ENCODE measurements at regions not wholly inside any gene's neighbourhood (a gene's known extent, or its start where the extent isn't known, plus 50 kb on each side); places are given as distances from the start of the nearest gene placed in this dataset.

DNA sequence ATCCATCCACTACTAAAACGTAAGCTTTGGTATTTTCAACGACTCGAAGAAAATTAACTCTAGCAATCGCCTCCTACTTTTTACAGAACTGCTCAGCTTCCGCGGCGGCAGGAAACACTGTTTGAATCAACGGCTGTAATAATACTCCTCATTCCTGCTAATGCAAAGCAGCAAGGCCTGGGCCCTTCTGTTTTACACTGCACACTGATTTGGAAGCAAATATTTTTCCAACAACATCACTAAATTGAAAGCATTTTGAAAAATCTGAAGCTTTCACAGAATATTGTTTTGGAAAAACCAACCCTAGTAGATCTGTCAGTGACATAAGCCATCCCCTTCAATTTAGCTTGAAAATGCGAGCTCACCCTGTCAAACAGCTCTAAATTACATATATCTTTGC lies 261.2 kb downstream of the TXNL1 start:
- Mint-ChIP-seq H3K9me3 (no peaks in the 10 kb centered on the region), H3K27me3 (no peaks in the 10 kb centered on the region), H3K27ac (no peak overlapping the region), H3K4me1 (no peaks in the 10 kb centered on the region), H3K36me3 (ENCODE audit: low read depth) (no peaks in the 10 kb centered on the region), H3K4me3 (no peak overlapping the region)
- no peak for DNase-seq
- CTCF ChIA-PET, result no interaction called here
- POLR2A ChIA-PET, result no interaction called here

DNA sequence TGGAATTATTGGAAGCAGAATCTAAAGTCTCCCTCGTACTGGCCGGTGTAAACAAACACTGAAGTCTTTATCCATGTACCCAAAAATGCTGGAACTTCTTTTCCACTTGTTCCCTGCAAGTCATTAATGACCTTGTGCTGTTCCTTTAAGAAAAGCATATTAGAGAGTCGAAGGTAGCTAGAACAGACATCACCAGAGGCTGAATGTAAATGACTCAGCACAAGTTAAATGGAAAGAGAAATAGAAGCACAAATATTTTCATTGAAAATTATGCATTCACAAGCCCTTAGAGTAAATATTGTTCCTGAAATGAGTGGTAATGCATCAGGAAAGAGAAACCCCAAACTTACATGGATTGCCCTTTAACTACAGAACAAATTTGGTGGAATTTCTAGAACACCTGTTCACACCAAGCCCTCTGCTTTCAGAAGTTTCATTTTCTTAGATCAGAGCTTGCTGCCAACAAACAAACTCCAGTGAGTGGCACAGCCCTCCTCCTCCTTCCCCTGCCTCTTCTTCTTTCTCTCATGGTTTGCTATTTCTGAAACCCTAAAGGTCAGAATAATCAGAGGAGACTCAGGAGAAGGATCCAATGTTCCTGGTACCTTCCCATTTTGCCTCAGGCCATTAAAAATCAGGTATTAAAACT lies 264.3 kb downstream of the TXNL1 start:
- H3K27me3 Mint-ChIP-seq, result no peaks in the 10 kb centered on the region
- H3K4me1 Mint-ChIP-seq, result no peaks in the 10 kb centered on the region
- H3K9me3 Mint-ChIP-seq, result no peaks in the 10 kb centered on the region
- DNase-seq, result no peak
- no peak overlapping the region for H3K4me3 Mint-ChIP-seq
- ChIA-PET CTCF (no interaction called here), POLR2A (no interaction called here)
- H3K36me3 Mint-ChIP-seq (ENCODE audit: low read depth), result no peaks in the 10 kb centered on the region
- H3K27ac Mint-ChIP-seq, result no peak overlapping the region

DNA sequence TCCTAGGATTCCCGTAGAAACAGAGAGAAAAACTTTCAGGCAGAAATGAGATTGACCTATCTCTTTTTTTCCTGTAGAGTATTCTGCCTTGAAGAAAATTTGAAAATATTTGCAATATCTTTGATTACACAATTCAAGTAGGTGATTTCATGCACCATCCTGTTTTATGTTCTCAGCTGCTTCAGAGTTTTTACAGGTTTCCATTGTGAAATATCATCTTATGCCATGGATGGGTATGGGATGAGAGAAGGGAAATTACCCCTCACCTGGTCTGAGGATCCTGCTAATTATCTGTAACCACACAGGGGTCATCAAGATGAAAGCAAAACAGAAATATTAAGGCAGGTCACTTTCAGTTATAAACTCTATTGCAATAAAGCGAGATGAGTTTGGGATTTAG lies 264.8 kb downstream of the TXNL1 start:
- DNase-seq, result no peak
- Mint-ChIP-seq H3K4me3 (no peak overlapping the region), H3K36me3 (ENCODE audit: low read depth) (no peaks in the 10 kb centered on the region), H3K27me3 (no peaks in the 10 kb centered on the region), H3K27ac (no peak overlapping the region), H3K4me1 (no peaks in the 10 kb centered on the region), H3K9me3 (no peaks in the 10 kb centered on the region)
- POLR2A ChIA-PET, result no interaction called here
- CTCF ChIA-PET, result no interaction called here

DNA sequence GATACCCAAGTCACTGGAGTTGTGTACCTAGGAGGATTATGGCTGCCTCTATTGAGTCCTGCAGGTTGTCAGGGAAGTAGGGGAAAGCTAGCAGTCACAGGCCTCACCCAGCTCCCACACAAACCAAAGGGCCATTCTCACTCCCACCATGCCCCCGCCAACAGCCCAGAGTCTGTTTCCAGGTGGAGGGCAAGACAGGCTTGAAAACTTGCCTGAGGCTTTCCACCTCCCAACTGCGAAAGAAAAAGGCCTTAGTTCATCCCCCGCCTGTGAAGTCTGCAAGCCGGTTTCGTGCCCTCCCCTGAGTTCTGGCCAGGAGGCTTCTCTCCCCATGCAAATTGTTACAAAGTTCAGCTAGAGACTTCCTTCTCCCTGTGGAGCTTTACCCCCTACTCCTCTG lies 270.3 kb downstream of the TXNL1 start:
- no peaks in the 10 kb centered on the region for H3K27me3 Mint-ChIP-seq
- no peaks in the 10 kb centered on the region for H3K36me3 Mint-ChIP-seq (ENCODE audit: low read depth)
- no peaks in the 10 kb centered on the region for H3K4me1 Mint-ChIP-seq
- CTCF ChIA-PET, result no interaction called here
- no peak overlapping the region for H3K4me3 Mint-ChIP-seq
- no peak for DNase-seq
- POLR2A ChIA-PET, result no interaction called here
- H3K27ac Mint-ChIP-seq, result no peak overlapping the region
- H3K9me3 Mint-ChIP-seq, result peaks cover 3% of the 10 kb centered on the region

DNA sequence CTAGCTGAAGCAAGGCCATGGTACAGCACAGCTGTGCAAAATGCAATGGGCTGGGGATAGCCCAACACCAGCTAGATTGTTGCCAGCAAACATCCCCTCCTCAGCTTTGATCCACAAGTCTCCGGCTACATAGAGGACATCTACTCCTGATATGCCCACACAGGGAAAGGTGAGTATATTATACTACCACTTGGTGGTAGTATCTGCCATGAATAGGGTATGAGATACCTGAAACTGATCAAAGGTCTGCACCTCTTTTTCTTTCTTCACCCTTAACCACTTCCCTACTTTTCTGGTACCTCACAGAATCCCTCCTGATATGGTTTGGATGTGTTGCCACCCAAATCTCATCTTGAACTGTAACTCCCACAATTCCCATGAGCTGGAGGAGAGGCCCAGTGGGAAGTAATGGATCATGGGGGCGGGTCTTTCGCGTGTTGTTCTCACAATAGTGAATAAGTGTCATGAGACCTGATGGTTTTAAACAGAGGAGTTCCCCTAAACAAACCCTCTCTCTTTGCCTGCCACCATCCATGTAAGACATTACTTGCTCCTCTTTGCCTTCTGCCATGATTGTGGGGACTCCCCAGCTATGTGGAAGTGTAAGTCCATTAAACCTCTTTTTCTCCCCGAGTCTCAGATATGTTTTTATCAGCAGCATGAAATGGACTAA lies 279.6 kb downstream of the TXNL1 start:
- H3K4me1 Mint-ChIP-seq, result no peaks in the 10 kb centered on the region
- POLR2A ChIA-PET, result no interaction called here
- H3K4me3 Mint-ChIP-seq, result no peak overlapping the region
- DNase-seq, result no peak
- CTCF ChIA-PET, result no interaction called here
- peaks cover 15% of the 10 kb centered on the region for H3K9me3 Mint-ChIP-seq
- no peak overlapping the region for H3K27ac Mint-ChIP-seq
- H3K27me3 Mint-ChIP-seq, result no peaks in the 10 kb centered on the region
- H3K36me3 Mint-ChIP-seq (ENCODE audit: low read depth), result no peaks in the 10 kb centered on the region

DNA sequence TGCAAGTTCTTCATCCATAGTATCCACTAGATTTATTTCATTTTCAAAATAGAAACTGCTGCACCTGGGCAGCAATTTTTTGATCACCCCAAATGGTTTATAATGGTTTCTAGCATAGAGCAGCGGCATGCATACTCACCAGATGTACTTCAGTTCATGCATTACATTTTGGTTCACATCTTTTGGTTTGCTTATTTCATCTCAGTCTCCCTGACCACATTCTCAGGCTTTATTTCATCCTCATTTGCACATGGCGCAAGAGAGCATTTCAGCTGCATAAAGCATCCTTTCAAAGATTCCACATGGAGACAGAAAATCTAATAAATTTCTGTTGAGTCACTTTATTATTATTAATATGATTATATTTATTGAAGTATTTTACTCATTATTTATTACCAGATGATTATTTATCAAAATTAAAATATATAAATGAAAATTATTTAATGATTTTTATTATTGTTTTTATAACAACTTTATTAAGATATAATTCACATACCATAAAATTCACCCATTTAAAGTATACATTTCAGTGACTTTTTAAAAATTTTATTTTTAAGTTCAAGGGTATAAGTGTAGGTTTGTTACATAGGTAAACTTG lies 284.6 kb downstream of the TXNL1 start:
- DNase-seq, result no peak
- ChIA-PET POLR2A (no interaction called here), CTCF (no interaction called here)
- Mint-ChIP-seq H3K9me3 (peaks cover 9% of the 10 kb centered on the region), H3K4me1 (no peaks in the 10 kb centered on the region), H3K4me3 (no peak overlapping the region), H3K36me3 (ENCODE audit: low read depth) (no peaks in the 10 kb centered on the region), H3K27ac (no peak overlapping the region), H3K27me3 (no peaks in the 10 kb centered on the region)

DNA sequence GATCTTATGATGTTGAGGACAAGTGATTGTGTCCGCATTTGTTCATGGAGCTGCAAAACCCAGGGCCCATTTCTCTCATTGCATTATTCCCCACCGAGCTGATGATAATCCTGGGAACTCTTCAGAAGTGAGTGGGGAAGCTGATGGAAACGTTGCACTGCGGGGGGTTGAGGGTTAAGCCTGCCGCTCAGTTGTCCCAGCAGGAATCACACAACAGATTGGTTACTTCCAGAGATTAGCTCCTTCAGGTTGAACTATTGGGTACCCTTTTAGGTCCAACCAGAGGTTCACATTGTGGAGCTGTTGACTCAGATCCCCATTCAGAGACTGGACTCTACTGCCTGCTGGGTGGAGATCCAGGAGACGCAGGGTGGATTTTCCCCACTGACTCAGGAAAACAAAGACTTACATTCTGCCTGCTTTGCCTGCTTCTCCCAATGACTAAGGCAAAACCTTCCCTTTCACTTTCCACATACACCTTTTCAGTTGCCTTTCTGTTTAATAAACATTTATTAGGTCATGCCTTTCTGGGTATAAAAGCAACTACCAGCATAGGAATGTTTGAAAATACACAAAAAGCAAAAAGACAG lies 286.4 kb downstream of the TXNL1 start:
- Mint-ChIP-seq H3K4me3 (no peak overlapping the region), H3K27me3 (no peaks in the 10 kb centered on the region), H3K9me3 (peaks cover 9% of the 10 kb centered on the region), H3K27ac (no peak overlapping the region), H3K4me1 (no peaks in the 10 kb centered on the region), H3K36me3 (ENCODE audit: low read depth) (no peaks in the 10 kb centered on the region)
- ChIA-PET POLR2A (no interaction called here), CTCF (no interaction called here)
- no peak for DNase-seq

DNA sequence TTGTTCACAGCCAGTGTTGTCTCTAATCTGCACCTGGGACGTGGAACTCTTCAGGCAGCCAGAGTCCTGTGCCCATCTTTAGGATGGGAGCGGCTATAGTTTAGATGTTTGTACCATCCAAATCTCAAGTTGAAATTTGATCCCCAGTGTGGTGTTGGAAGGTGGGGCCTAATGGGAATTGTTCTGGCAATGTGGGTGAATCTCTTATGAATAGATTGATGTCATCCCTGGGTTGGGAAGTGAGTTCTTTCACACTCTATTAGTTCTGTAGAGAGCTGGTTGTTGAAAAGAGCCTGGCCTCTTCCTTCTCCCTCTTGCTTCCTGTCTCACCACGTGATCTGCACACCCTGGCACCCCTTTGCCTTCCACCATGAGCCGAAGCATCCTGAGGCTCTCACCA lies 300.9 kb downstream of the TXNL1 start:
- Mint-ChIP-seq H3K27me3 (no peaks in the 10 kb centered on the region), H3K4me1 (no peaks in the 10 kb centered on the region), H3K36me3 (ENCODE audit: low read depth) (no peaks in the 10 kb centered on the region), H3K9me3 (no peaks in the 10 kb centered on the region), H3K4me3 (no peak overlapping the region), H3K27ac (no peak overlapping the region)
- ChIA-PET POLR2A (no interaction called here), CTCF (no interaction called here)
- DNase-seq, result no peak

DNA sequence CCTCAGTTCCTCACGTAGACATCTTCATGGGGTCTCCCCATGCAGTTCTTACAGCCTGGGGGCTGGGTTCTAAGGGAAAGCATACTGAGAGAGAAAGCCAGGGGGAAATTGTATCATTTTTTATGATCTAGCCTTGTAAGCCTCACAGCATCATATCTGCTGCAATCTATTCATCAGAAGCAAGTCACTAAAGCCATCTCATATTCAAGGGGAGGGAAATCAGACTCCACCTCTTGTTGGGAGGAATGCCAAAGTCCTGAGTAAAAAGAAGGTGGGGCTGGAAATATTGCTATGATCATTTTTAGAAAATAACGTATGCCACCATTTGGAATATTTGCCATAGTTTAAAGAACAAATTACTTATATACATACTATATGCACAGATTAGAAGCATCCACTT lies 304.6 kb downstream of the TXNL1 start:
- Mint-ChIP-seq H3K4me3 (no peak overlapping the region), H3K27ac (no peak overlapping the region), H3K4me1 (no peaks in the 10 kb centered on the region), H3K27me3 (no peaks in the 10 kb centered on the region), H3K36me3 (ENCODE audit: low read depth) (no peaks in the 10 kb centered on the region), H3K9me3 (no peaks in the 10 kb centered on the region)
- ChIA-PET POLR2A (no interaction called here), CTCF (no interaction called here)
- DNase-seq, result no peak

DNA sequence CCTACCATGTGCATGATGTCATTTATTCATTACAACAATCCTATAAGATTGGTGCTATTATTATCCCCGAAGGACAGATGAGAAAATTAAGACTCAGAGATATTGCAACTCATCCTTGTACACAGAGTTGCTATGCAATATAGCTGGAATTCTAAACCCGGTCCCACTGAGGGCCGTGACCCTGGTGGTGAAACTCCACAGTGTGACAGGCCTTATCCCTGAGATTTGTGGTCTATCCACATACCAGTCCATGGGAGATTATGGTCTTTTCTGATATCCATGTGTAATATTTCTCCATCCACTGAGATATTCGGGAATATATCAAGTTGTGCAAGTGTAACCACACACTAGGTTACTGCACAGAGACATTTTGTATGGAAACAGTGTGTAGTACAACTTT lies 305.2 kb downstream of the TXNL1 start:
- H3K4me1 Mint-ChIP-seq, result no peaks in the 10 kb centered on the region
- POLR2A ChIA-PET, result no interaction called here
- no peak overlapping the region for H3K27ac Mint-ChIP-seq
- H3K27me3 Mint-ChIP-seq, result no peaks in the 10 kb centered on the region
- CTCF ChIA-PET, result no interaction called here
- H3K4me3 Mint-ChIP-seq, result no peak overlapping the region
- no peaks in the 10 kb centered on the region for H3K36me3 Mint-ChIP-seq (ENCODE audit: low read depth)
- no peak for DNase-seq
- H3K9me3 Mint-ChIP-seq, result peaks cover 3% of the 10 kb centered on the region

DNA sequence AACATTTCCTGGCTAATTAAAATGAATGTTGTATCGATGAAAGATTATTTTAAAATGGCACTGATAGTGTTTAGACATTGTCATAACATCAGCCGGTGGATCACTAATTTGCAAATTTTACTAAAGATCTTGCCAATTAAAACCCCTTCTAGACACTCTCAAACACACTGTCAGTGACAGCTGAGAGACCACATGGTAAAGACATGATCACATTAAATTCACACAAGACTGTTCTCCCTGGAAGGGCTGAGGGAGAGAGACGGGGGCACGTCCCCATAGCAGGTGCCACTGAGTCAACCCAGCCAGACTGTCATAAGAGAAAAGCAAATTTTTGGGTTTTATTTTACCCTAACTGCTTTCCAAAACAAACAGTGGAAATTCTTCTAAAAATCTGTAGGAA lies 306.0 kb downstream of the TXNL1 start:
- Mint-ChIP-seq H3K4me3 (no peak overlapping the region), H3K9me3 (peaks cover 3% of the 10 kb centered on the region), H3K36me3 (ENCODE audit: low read depth) (no peaks in the 10 kb centered on the region), H3K4me1 (no peaks in the 10 kb centered on the region), H3K27ac (no peak overlapping the region), H3K27me3 (no peaks in the 10 kb centered on the region)
- ChIA-PET POLR2A (no interaction called here), CTCF (no interaction called here)
- DNase-seq, result no peak

DNA sequence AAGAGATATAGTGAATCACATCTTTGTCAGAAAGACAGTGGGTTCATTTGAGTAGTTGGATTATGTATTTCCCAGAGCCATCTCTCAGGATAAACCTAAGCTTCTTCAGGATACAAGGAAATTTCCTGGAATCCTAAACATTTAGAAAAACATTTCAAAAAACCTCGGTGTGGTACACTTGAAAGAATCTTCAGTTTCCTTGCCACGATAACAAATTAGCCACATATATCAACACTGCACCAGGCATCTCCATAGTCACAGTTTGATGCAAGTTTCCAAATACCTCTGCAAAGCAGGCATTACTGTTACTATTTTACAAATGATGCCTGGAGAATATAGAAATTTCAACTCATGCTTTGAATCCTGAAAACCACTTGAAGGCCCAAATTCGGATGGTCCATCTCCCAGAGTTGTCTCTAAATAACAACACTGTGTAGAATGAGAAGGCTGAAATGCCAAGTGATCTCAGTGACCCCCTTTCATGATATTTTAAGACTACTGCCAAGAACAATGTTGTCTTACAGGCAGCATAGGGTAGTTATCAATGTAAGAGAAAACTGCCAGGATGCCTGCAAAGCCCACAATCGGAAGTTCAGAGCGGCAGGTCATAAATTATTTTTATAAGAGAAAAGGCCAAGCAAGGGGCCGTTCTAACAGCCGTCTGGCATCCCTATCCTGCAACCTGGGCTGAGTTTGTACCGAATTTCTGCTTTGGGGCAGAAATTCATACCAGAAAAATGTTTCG lies 307.9 kb downstream of the TXNL1 start:
- H3K4me3 Mint-ChIP-seq, result no peak overlapping the region
- no peaks in the 10 kb centered on the region for H3K27me3 Mint-ChIP-seq
- H3K9me3 Mint-ChIP-seq, result peaks cover 3% of the 10 kb centered on the region
- no peaks in the 10 kb centered on the region for H3K36me3 Mint-ChIP-seq (ENCODE audit: low read depth)
- no peaks in the 10 kb centered on the region for H3K4me1 Mint-ChIP-seq
- no peak for DNase-seq
- ChIA-PET POLR2A (no interaction called here), CTCF (no interaction called here)
- H3K27ac Mint-ChIP-seq, result no peak overlapping the region

DNA sequence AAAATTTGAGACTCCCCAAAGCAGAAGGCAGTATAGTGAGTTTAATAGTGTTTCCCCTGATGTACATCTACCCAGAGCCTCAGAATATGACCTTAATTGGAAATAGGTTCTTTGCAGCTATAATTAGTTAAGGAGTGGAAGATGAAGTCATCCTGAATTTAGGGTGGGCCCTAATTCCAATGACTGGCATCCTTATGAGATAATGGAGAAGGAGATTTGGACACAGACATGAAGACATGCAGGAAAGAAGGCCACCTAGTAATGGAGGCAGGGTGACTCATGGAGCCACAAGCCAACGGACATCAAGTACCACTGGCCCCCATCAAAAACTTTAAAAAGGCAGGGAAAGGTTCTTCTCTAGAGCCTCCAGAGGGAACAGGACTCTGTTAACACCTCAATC lies 308.9 kb downstream of the TXNL1 start:
- H3K4me1 Mint-ChIP-seq, result no peaks in the 10 kb centered on the region
- CTCF ChIA-PET, result no interaction called here

More for the DNA sequence above, 308.9 kb downstream of the TXNL1 start:
- POLR2A ChIA-PET, result no interaction called here
- no peak overlapping the region for H3K4me3 Mint-ChIP-seq
- DNase-seq, result no peak
- H3K27me3 Mint-ChIP-seq, result no peaks in the 10 kb centered on the region
- peaks cover 3% of the 10 kb centered on the region for H3K9me3 Mint-ChIP-seq
- H3K36me3 Mint-ChIP-seq (ENCODE audit: low read depth), result no peaks in the 10 kb centered on the region
- no peak overlapping the region for H3K27ac Mint-ChIP-seq
